HG03159 (cell line): ENCODE measurements at regions not wholly inside any gene's neighbourhood (a gene's known extent, or its start where the extent isn't known, plus 50 kb on each side); places are given as distances from the start of the nearest gene placed in this dataset.

ENCODE experiments used
- ATAC-seq: cut with Tn5 transposase; IDR thresholded peaks from one replicate; pipeline ENCODE4 v1.9.1; 2021; ENCODE audit warnings: mild to moderate bottlenecking, moderate library complexity; ENCODE audit not compliant: unreplicated experiment

DNA sequence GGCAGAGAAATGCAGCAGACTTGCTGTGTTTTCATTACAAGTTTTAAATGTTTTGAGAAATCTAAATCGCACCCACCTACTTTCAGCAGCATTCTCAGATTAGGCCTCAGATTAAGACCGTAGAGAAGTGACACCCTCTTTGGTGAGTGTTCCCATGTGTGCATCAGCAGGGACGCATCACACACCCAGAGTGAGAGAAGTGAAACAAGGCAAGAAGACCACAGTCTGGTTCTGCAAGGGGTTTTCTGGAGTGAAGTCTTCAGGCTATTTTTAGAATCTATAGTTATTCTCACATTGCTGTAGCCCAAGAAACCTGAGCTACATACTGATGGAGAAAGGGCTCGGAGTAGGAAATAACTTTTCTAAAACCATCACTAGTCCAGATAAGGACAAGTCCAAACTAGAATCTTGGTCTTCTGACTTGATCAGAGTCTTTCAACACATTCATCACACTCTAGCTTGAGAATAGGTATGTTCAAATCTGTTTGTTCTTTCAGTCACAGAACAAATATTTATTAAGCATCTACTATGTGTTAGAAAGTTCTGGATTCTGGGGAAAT lies 1216.6 kb upstream of the PIK3C3 start:
- no peak for ATAC-seq

DNA sequence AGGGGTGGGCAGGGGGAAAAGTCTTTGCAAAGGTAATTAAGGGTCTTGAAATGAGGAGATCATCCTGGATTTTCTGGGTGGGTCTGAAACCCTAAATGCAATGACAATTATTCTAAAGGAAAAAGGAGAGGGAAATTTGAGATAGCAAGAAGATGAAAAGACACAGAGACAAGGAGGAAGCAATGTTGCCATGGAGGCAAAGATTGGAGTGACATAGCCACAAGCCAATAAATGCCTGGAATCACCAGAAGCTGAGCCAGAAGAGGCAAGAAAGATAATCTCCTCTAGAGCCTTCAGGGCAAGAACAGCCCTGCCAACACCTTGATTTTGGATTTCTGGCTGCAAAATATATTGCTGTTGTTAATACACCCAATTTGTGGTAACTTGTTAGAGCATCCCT lies 1246.3 kb upstream of the PIK3C3 start:
- ATAC-seq: no peak

DNA sequence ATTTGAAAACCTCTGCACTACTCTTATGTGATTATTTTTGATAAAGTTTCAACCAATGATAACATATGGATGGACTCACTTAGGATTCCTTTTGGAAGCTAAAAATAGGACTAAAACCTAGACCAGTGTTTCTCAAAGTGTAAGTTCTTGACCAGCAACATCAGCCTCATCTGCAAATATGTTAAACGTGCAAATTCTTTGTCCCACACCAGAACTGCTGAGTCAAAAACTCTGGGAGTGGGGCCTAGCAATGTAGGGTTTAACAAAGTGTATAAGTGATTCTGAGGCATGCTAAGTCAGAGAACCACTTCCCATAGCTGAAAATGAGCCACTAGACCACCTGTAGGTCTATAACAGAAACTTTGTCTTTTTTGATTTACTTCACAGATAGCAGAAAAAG lies 1247.2 kb upstream of the PIK3C3 start:
- ATAC-seq: no peak

DNA sequence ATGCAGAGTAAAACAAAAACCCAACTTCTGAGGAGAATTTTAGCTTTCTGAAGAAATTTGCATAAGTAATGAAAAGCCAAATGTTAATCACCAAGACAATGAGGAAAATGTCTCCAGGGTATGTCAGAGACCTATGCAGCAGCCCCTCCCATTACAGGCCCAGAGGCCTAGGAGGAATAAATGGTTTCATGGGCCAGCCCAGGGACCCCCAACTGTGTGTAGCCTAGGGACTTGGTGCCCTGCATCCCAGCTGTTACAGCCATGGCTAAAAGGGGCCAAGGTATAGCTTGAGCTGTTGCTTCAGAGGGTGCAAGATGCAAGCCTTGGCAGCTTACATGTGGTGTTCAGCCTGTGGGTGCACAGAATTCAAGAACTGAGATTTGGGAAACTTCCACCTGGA lies 1256.9 kb upstream of the PIK3C3 start:
- ATAC-seq: no peak

DNA sequence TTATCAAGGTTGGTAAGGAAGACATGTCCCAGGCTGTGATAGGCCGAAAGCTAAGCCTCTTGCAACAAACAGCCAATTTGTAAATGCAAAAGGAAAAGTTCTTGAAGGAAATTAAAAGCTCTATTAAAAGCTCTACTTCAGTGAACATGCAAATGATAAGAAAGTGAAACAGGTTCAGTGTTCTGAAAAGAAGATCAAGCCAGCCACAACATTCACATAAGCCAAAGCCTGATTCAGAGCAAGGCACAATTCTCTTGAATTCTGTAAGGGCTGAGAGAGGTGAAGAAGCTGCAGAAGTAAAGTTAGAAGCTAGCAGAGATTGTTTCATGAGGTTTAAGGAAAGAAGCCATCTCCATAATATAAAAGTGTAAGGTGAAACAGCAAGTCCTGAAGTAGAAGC lies 1259.5 kb upstream of the PIK3C3 start:
- ATAC-seq: no peak

DNA sequence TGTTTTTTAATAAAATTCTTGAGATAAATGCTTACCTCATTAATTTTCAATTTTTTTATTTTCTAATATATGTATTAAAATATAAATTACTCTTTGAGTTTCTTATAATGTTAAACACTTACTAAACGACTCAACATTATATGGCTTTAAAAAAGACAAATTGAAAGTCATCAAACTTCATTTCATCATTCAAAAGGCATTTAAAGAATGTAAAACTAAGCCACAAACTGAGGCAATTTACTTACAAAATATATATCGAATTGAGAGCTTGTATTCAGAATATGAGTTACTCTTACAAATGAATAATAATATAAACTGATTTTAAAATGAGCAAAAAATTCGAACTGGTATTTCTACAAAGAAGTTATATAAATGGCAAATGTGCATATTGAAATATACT lies 1262.2 kb upstream of the PIK3C3 start:
- no peak for ATAC-seq

DNA sequence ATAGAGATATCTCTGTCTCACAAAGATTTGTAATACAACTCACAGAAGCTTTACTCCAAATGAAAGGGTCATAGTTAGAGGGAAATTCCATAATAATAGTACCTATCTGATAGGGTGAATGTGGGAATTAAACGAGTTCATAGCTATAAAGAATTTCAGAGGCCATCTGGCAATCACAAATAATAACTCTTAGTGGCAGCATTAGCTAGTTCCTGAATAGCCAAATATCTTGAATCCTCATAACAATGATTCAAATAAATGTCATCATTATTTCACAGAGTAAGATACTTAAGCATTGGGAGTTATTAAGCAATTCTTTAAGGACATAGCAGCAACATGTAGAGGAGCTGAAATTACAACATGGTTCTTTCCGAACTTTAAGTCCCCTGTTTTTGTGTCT lies 1265.0 kb upstream of the PIK3C3 start:
- no peak for ATAC-seq

DNA sequence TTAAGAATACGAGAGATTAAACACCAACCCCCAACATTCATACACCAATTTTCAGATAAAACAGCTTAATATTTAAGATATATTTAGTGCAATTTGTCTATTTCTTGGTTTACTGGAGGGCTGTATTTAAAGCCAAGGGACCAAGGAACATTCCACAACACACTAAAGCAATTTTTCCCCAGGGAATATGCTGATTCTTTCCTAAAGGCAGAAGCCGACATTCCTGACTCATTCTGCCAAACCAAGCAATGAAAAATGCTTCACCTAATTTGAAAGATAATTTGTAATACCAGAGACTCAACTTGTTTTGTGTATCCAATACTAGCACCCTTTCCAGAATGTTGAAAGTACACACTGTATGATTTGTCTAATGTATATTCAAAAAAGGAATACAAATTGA lies 1267.6 kb upstream of the PIK3C3 start:
- ATAC-seq: no peak

DNA sequence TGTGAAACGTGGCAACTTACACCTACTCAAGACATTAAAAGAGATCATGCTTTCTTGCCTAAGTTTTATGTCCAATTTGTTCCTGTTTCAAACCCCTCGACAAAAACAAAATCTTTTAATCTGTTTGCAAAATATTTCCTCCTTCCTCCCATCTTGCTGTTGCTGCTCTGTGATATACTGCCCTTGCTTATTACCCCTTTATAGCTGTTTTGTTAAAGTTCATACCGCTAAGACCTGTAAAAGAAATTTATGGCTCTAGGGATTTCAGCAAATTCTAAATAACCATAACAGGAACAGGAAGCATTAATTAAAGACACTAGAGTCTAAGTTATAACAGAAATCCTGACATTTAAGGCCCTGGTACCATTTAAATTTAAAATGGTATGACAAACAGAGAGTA lies 1268.2 kb upstream of the PIK3C3 start:
- ATAC-seq: no peak

DNA sequence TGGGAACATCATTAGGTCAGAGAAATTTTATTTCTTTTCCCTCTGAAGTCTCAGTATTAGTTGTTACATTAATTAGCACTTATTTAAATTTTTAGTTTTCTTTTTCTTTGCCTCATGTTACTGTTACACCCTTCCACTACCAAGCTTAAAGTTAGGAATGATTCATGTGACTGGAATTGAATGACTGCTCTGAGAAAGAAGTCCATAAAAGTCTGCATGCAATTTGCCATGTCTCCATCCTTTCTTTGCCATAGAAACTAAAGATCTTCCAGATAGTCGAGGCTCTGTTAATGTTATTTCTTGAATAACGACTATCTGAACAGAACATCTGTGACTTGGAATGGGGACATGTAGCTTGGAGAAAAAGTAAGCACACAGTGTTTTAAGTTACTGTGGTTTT lies 1269.8 kb upstream of the PIK3C3 start:
- no peak for ATAC-seq

DNA sequence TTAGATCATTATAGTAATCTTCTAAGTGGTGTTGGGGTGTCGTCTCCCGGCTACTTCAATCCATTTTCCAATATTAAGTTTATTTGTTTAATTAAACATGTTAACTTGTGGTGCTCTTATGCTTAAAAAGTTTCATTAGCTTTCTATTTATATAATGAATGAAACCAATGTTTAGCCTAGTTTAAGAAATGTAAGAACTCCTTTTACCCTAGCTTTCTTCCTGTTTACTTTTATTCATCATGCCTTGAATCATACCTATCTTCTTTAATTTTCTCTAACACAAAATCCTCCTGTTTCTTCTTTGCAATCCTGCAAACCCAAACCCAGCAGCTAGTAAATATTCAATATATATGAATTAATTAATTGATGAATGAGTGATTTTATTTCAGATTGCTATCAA lies 1276.7 kb upstream of the PIK3C3 start:
- no peak for ATAC-seq

DNA sequence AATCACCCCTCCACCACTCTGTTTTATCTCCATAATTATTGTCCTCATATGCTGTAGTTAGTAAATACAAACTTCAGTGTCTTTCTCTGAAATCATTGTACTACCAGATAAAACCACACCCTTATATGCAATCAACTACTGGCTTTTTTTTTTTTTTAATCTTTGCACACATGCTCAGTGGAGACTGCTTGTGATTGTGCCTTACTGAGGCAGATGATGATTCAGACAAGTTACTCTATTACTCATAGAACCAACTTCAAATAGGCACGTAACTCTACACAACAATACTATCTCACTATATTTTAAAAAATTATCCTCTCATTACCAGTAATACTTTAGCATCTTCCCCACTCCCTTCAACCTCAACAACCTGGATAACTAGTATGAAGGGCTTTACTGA lies 1278.4 kb upstream of the PIK3C3 start:
- no peak for ATAC-seq

DNA sequence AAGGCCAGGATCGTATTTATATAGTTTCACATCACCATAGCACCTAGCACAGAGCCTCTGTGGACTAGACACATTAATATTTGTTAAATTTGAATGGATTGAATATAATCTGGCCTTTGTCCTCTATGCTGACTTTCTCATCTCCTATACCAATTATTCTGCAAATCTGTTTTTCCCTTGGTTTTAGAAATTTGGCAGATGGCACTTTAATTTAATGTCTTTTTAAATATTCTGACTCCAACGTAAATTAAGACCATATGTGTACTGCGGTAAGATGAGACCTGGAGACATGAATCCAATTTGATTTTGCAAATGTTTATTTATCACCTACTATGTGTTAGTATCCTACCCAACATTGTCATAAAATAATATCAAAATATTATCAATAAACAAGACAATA lies 1281.9 kb upstream of the PIK3C3 start:
- ATAC-seq: no peak

DNA sequence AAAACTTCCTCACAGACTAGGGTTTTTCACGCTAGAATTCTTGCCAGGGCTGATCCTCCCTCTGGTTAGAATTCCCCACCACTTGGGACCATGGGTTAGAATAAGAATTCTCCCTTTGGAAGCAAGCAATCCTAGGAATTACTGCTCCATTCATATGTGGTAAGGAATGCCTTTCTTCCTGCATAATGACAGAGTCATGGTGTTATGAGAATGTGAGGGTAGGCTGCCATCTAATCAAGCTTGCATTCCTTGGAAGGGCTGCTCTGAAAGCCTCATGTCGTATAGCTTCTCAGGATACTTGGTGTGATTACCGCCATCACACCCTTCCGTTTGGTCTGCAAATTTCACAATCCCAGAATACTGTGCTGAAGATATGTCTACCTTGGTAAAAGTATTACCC lies 1282.4 kb upstream of the PIK3C3 start:
- ATAC-seq: no peak

DNA sequence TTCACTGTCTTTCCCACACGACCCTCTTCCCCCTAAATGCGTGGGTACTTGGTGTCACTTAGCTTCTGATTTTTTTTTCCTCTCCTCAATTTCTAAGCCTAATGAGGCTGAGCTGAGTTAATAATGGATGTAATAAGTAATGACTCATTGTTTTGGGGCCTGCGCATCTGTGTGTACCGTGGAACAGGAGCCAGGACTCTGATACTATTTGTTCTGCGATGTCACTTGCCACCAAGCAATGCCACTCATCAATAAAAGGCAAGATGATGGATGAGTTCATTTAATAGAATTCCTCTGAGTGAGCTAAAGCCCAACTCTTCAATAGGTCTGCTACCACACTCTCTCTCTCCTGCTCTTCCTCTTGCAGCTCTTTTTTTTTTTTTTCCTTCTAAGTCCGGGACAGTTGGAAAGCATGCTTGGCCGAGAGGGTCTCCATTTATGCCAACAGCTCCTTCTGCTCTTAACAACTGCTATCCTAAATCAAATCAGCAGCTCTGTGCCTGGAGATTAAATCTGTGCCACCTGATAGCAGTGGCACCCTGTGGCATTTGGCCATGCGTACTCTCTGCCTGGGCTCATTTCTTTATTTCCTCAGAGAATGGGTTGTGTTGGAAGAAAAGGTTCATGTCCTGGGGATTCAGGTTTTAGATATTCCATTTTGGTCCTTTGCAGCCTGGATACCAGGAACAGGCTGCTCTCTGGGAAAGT lies 1284.2 kb upstream of the PIK3C3 start:
- ATAC-seq: no peak

DNA sequence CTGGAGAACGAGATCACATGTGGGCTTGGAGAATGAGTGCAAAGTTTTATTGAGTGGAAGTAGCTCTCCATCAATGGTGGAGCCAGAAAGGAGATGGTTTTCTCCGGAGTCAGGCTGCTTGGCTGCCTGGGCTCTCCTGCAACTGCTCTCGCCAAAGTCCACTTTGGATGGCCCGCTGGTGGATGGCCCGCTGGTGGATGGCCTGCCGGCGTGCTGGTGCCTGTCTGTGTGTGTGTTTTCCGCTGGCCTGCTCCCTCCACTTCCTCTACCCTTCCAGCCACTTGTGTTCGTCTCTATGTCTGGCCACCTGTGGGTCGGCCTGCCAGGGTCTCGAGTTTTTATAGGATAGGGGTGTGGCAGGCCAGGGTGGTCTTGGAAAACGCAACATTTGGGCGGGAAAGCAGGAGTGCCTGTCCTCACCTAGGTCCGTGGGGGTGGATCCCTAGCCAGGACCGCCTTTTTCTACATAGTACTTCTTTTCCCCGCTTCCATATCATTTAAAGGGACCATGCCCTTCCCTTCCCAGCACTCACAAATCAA lies 1292.1 kb upstream of the PIK3C3 start:
- ATAC-seq: no peak

DNA sequence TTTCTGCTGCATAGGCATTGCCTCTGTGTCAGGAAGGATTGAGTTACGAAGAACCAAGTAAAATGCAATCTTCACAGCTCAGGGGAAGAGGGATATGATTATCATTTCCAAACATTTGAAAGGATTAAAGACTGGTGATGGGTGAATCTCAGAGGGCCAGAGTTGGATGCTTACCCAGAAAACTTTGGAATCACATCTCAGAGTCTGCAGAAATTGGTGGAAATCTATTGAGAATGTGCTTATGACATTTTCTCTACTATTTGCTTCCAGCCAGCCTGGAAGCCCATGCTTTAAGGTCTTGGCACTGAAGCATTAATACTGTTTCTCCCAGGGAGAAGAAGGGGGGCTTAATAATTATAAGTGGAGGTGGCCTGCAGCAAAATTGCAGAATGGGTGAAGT lies 1301.4 kb upstream of the PIK3C3 start:
- no peak for ATAC-seq

DNA sequence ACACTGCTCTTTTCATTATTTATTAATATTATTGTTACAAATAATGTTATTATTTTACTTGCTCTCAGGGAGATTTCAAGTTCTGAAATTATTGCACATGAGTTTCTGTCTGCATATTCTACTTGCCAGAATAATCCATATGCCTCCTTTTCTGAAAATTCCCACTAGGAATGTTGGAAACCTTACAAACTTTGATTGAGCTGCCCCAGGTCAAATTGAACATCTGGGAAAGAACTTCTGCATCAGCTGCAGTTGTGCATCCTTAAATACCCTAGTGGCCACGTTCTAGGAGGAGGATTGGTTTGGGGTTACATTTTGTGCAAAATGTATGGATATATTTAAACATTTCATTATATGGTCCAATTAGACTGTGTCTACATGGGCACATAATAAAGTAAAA lies 1302.7 kb upstream of the PIK3C3 start:
- no peak for ATAC-seq

DNA sequence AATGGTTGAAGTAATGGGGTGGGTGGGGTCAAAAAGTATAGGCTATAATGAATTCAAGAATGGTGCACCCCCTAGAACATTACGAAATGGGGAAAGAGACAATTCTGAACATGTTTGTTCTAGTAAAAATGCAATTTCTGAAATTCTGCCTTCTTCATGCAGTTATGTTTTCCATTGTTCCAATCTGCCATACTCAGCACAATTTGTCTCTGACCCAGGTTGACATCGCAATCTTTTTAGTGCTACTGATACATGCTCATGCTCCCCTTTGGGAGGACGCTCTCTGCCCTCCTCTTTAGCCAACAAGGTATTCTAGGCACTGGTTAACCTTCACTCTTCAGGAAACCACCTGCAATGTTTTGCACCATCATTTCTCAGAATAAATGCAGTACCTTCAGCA lies 1303.9 kb upstream of the PIK3C3 start:
- no peak for ATAC-seq

DNA sequence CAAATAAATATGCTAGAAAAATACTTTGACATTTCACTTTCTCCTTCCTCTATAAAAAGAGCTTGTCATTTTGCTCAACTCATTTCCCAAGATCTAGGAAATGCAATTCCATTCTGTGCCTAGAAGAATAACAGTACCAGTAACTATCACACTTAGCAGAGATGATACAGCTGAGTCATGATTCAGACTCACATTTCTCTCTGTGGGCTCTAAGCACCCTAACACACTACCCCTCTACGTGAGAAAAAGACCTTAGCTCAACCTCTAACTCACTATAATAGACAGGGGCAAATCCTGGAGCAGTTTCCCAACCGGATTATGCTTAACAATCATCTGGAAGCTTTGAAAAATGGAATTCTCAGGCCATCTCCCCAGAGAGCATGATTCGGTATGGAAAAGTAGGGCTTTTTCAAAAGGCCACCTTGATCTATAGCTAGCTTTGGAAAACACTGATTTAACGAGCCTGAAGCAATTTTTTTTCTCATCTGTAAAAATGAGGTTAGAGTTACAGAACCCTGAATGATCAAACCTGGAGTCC lies 1312.3 kb upstream of the PIK3C3 start:
- no peak for ATAC-seq

DNA sequence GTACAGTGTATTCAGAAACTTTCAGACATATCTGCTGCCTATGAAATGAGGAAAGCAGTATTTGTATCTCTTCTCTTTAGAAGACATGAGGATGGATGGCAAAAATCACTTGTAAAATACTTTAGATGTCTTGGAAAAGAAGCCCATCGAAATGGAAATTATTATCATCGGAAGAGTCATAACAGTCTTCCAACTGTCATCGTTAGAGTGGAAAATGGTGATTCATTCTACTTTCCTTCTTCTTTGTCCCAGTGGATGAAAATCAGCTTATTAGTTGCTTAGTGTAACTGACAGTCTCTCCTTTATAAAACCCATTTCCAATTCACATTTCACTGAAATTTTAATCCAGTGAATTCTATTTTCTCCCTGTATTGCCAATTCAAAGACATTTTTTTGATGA lies 1323.7 kb upstream of the PIK3C3 start:
- no peak for ATAC-seq

DNA sequence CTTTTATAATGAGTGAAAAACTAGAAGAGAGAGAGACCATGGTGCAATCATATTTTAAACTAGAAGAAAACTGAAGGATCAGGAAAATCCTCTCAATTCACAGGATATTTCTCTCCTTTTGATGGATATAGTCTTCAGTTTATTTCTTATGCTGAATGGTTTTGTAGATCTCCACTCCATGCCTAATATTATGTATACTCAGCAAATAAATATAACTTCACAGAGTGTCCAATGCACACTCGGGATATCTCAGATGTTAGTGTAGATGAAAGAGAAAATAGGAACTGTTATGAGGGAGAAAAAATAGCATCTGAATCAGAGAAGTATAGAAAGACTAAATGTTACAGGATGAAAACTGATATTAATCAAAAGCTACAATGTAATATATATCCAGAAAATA lies 1324.5 kb upstream of the PIK3C3 start:
- no peak for ATAC-seq

DNA sequence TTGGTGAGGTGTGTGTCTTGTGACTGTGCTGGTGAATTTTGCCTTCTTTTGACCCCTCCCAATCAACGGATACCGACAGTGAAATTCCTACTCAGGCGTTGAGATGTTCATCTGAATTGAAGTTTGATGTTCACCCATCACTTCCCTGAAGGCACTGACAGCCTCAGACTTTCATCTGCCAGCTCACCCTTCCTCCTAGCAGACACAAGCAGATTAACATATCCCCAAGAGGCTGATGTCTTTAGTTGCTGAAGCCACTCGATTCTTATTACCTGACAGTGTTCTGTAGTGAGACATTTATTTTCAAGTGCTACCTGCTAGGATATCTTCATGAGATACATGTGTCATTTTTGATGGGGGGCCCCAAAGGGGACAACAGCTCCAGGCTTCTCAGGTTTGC lies 1330.1 kb upstream of the PIK3C3 start:
- ATAC-seq: no peak
